HUES64 (cell line): ENCODE measurements at regions not wholly inside any gene's neighbourhood (a gene's known extent, or its start where the extent isn't known, plus 50 kb on each side); places are given as distances from the start of the nearest gene placed in this dataset.

Experiments used
- H3K27ac ChIP-seq: 2 replicates; pipeline ENCODE4 v1.7.0; 2013; ENCODE audit warnings: low read depth, low read length, inconsistent platforms
- H3K27me3 ChIP-seq: 2 replicates; pipeline ENCODE4 v1.6.1; 2013; ENCODE audit warnings: mild to moderate bottlenecking, low read length; ENCODE audit not compliant: insufficient read depth
- H3K36me3 ChIP-seq: 2 replicates; pipeline ENCODE4 v1.6.1; 2013; ENCODE audit warnings: mild to moderate bottlenecking, low read length; ENCODE audit not compliant: insufficient read depth
- H3K4me1 ChIP-seq: 2 replicates; pipeline ENCODE4 v1.6.1; 2013; ENCODE audit warnings: mild to moderate bottlenecking, low read length, moderate library complexity; ENCODE audit not compliant: insufficient read depth
- H3K4me3 ChIP-seq: 2 replicates; pipeline ENCODE4 v1.5.1; 2013; ENCODE audit warnings: mild to moderate bottlenecking, low read length, moderate library complexity
- H3K9ac ChIP-seq: 2 replicates; pipeline ENCODE4 v1.6.1; 2013; ENCODE audit warnings: mild to moderate bottlenecking, low read depth, low read length
- H3K9me3 ChIP-seq: 2 replicates; pipeline ENCODE4 v1.6.1; 2013; ENCODE audit warnings: low read depth, low read length; ENCODE audit not compliant: insufficient read depth
- WGBS: fragments of 150-250, 120-280 bp; methylation state at CpG from one replicate; pipeline ENCODE4 v1.1.7; 2013; ENCODE audit warnings: missing lambda C conversion rate; 5-methylcytosine and 5-hydroxymethylcytosine counted together

GRCh38 chr2:33770023-33770422, 170.9 kb upstream of the FAM98A start:
- WGBS: 75% methylated on average over 2 of the region's 2 CpGs
- no peaks in the 10 kb centered on the region for H3K27me3 ChIP-seq
- H3K9me3 ChIP-seq: peaks cover 10% of the 10 kb centered on the region
- peaks cover under 1% of the 10 kb centered on the region for H3K4me1 ChIP-seq
- no peaks in the 10 kb centered on the region for H3K36me3 ChIP-seq
- H3K4me3 ChIP-seq: no peak overlapping the region
- no peak overlapping the region for H3K9ac ChIP-seq
- H3K27ac ChIP-seq: no peak overlapping the region

- H3K27ac ChIP-seq: no peak overlapping the region
Observed at GRCh38 chr2:33766175-33766574, 167.1 kb upstream of the FAM98A start.

GRCh38 chr2:33765122-33765521, 166.0 kb upstream of the FAM98A start:
- peaks cover 6% of the 10 kb centered on the region for H3K4me1 ChIP-seq
- H3K9me3 ChIP-seq: 0 out of 2 replicates have a peak, but pooled peaks cover 2% of the 10 kb centered on the region
- WGBS: no CpG with 5 or more reads among the region's 2 CpGs
- H3K4me3 ChIP-seq: no peak overlapping the region
- no peak overlapping the region for H3K27ac ChIP-seq
- H3K36me3 ChIP-seq: no peaks in the 10 kb centered on the region
- H3K27me3 ChIP-seq: no peaks in the 10 kb centered on the region
- H3K9ac ChIP-seq: no peak overlapping the region

More at GRCh38 chr2:33766175-33766574, 167.1 kb upstream of the FAM98A start:
- 96% methylated on average over 4 of the region's 4 CpGs for WGBS
- Histone ChIP-seq H3K4me3 (no peak overlapping the region), H3K4me1 (peaks cover 6% of the 10 kb centered on the region), H3K27me3 (no peaks in the 10 kb centered on the region), H3K9me3 (no peaks in the 10 kb centered on the region), H3K9ac (no peak overlapping the region), H3K36me3 (no peaks in the 10 kb centered on the region)

GRCh38 chr2:33764551-33764950, 165.5 kb upstream of the FAM98A start:
- no peaks in the 10 kb centered on the region for H3K36me3 ChIP-seq
- H3K27me3 ChIP-seq: no peaks in the 10 kb centered on the region
- 0 out of 2 replicates have a peak, but pooled peaks cover 3% of the 10 kb centered on the region for H3K9me3 ChIP-seq
- H3K9ac ChIP-seq: no peak overlapping the region
- no peak overlapping the region for H3K27ac ChIP-seq
- H3K4me1 ChIP-seq: peaks cover 6% of the 10 kb centered on the region
- H3K4me3 ChIP-seq: no peak overlapping the region
- 72% methylated on average over 4 of the region's 5 CpGs for WGBS

GRCh38 chr2:33763671-33764310, 164.7 kb upstream of the FAM98A start:
- Histone ChIP-seq H3K4me3 (no peak overlapping the region), H3K9me3 (0 out of 2 replicates have a peak, but pooled peaks cover 3% of the 10 kb centered on the region), H3K36me3 (no peaks in the 10 kb centered on the region), H3K27me3 (no peaks in the 10 kb centered on the region), H3K4me1 (peaks cover 6% of the 10 kb centered on the region), H3K27ac (no peak overlapping the region), H3K9ac (no peak overlapping the region)
- 96% methylated on average over 4 of the region's 6 CpGs for WGBS

- Histone ChIP-seq H3K27ac (no peak overlapping the region), H3K9ac (no peak overlapping the region), H3K9me3 (0 out of 2 replicates have a peak, but pooled peaks cover 3% of the 10 kb centered on the region), H3K27me3 (no peaks in the 10 kb centered on the region), H3K4me3 (no peak overlapping the region), H3K4me1 (peaks cover 6% of the 10 kb centered on the region), H3K36me3 (no peaks in the 10 kb centered on the region)
- 98% methylated on average over 3 of the region's 3 CpGs for WGBS
Observed at GRCh38 chr2:33762636-33763035, 163.5 kb upstream of the FAM98A start.

- H3K9ac ChIP-seq: no peak overlapping the region
- no peak overlapping the region for H3K27ac ChIP-seq
- WGBS: 88% methylated on average over 2 of the region's 2 CpGs
Observed at GRCh38 chr2:33746208-33746800, 147.2 kb upstream of the FAM98A start.

GRCh38 chr2:33735096-33735495, 136.0 kb upstream of the FAM98A start:
- no peaks in the 10 kb centered on the region for H3K4me1 ChIP-seq
- WGBS: 100% methylated on average over 1 of the region's 1 CpG

More at GRCh38 chr2:33746208-33746800, 147.2 kb upstream of the FAM98A start:
- H3K36me3 ChIP-seq: no peaks in the 10 kb centered on the region
- peaks cover 9% of the 10 kb centered on the region; the same call in 1 of the 2 replicates for H3K9me3 ChIP-seq
- H3K27me3 ChIP-seq: no peaks in the 10 kb centered on the region
- H3K4me3 ChIP-seq: no peak overlapping the region
- no peaks in the 10 kb centered on the region for H3K4me1 ChIP-seq

GRCh38 chr2:33730804-33731203, 131.7 kb upstream of the FAM98A start:
- Histone ChIP-seq H3K9me3 (no peaks in the 10 kb centered on the region), H3K9ac (no peak overlapping the region), H3K36me3 (no peaks in the 10 kb centered on the region), H3K4me1 (no peaks in the 10 kb centered on the region), H3K27me3 (no peaks in the 10 kb centered on the region), H3K4me3 (no peak overlapping the region), H3K27ac (no peak overlapping the region)

More at GRCh38 chr2:33735096-33735495, 136.0 kb upstream of the FAM98A start:
- Histone ChIP-seq H3K9me3 (no peaks in the 10 kb centered on the region), H3K36me3 (no peaks in the 10 kb centered on the region), H3K27me3 (no peaks in the 10 kb centered on the region), H3K9ac (no peak overlapping the region), H3K4me3 (no peak overlapping the region), H3K27ac (no peak overlapping the region)

- WGBS: 83% methylated on average over 1 of the region's 1 CpG
- no peaks in the 10 kb centered on the region for H3K9me3 ChIP-seq
- no peak overlapping the region for H3K27ac ChIP-seq
- H3K9ac ChIP-seq: no peak overlapping the region
- H3K4me1 ChIP-seq: no peaks in the 10 kb centered on the region
- H3K36me3 ChIP-seq: no peaks in the 10 kb centered on the region
- H3K4me3 ChIP-seq: no peak overlapping the region
- H3K27me3 ChIP-seq: no peaks in the 10 kb centered on the region
Observed at GRCh38 chr2:33730193-33730592, 131.1 kb upstream of the FAM98A start.

GRCh38 chr2:33729353-33729752, 130.3 kb upstream of the FAM98A start:
- no peak overlapping the region for H3K27ac ChIP-seq
- H3K9ac ChIP-seq: no peak overlapping the region
- H3K4me1 ChIP-seq: no peaks in the 10 kb centered on the region
- H3K27me3 ChIP-seq: no peaks in the 10 kb centered on the region
- no peaks in the 10 kb centered on the region for H3K9me3 ChIP-seq
- H3K4me3 ChIP-seq: no peak overlapping the region
- no peaks in the 10 kb centered on the region for H3K36me3 ChIP-seq
- WGBS: 100% methylated on average over 1 of the region's 1 CpG
